NB4 (cell line): ENCODE measurements at regions not wholly inside any gene's neighbourhood (a gene's known extent, or its start where the extent isn't known, plus 50 kb on each side); places are given as distances from the start of the nearest gene placed in this dataset.

Experiments used
- MYC ChIP-seq: IDR thresholded peaks from 2 replicates; pipeline ENCODE4 v1.6.1; 2011; ENCODE audit warnings: low read depth, low read length
- POLR2A ChIP-seq: IDR thresholded peaks from 2 replicates; pipeline ENCODE4 v1.6.1; 2011; ENCODE audit warnings: mild to moderate bottlenecking; ENCODE audit not compliant: insufficient read length; ENCODE audit errors: extremely low read depth
- TF ChIP-seq, protein P1 (sequence below): IDR thresholded peaks from one replicate; pipeline ENCODE4 v1.5.1; 2012; ENCODE audit warnings: low read depth, low read length

DNA sequence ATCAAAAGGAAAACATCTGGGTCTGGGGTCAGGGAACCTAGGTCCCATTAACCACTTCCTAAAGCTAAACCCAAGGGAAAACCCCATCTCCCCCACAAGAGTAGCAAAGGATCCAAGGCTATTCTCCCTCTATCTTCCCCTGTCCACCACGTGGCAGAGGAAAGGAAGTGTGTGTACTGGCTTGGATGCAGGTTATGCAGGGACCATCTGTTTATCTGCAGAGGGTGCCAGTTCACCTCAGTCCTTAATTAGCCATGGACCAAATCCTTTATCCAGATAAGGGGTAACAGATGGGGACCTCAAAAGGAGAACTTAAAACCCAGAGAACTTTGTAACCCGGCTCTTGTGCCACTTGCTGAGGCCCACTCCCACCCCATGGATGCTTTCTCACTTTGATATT, 135.3 kb downstream of the ZNF518B start:
- no peak for TF ChIP-seq MYC
- TF ChIP-seq, protein P1, sequence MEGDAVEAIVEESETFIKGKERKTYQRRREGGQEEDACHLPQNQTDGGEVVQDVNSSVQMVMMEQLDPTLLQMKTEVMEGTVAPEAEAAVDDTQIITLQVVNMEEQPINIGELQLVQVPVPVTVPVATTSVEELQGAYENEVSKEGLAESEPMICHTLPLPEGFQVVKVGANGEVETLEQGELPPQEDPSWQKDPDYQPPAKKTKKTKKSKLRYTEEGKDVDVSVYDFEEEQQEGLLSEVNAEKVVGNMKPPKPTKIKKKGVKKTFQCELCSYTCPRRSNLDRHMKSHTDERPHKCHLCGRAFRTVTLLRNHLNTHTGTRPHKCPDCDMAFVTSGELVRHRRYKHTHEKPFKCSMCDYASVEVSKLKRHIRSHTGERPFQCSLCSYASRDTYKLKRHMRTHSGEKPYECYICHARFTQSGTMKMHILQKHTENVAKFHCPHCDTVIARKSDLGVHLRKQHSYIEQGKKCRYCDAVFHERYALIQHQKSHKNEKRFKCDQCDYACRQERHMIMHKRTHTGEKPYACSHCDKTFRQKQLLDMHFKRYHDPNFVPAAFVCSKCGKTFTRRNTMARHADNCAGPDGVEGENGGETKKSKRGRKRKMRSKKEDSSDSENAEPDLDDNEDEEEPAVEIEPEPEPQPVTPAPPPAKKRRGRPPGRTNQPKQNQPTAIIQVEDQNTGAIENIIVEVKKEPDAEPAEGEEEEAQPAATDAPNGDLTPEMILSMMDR: no peak
- no peak for TF ChIP-seq POLR2A
